ENCODE measurements at regions not wholly inside any gene's neighbourhood (a gene's known extent, or its start where the extent isn't known, plus 50 kb on each side); places are given as distances from the start of the nearest gene placed in this dataset.
"Not testable (repeated sequence)": the region's sequence is repeated elsewhere in the genome, so short reads cannot be mapped to it uniquely, and the experiment has no call there.

DNA sequence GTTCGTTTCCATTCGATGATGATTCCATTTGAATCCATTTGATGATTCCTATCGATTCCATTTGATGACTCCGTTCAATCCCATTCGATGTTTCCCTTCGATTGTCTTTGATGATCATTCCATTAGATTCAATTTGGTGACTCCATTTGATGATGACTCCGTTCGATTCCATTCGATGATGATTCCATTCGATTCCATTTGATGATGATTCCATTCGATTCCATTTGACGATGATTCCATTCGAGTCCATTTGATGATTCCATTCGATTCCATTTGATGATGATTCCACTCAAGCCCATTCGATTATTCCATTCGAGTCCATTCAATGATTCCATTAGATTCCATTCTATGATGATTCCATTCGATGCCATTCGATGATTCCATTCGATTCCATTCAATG, 2730.6 kb downstream of the RPIA start:
- DNase-seq (ENCODE audit: low spot score) = not testable (repeated sequence)

DNA sequence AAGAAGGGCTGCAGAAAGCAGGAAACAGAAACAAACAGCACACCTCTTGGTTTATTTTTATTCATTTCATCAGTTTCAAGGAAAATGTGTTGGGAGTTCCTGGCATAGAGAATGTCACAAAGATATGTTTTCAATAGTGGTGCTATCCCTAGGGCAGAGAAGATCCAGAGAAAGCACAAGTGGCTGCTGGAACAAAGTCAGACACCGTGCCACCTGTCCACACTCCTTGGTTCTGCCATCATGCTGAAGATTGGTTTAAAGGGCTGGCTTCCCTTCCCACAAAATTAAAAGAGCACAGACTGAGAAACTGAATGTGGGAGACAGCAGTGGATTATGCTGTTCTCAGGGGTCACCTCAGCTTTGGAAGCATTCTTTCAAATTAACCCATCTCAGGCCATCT, 2735.7 kb downstream of the RPIA start:
- DNase-seq (ENCODE audit: low spot score) = not testable (repeated sequence)

DNA sequence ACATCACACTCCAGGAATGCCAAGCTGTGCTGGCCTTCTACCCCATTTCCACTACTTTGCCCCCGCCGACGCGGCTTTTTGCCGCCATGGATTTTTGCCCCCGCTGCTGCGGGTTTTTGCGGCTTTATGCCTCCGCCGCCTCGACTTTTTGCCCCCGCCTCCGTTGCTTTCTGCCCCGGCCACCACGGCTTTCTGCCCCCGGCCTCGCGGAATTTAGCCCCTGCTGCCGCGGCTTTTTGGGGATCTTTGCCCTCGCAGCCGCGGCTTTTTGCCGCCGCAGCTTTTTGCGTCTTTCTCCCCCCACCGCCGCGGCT, 2750.4 kb downstream of the RPIA start:
- DNase-seq (ENCODE audit: low spot score) = not testable (repeated sequence)

DNA sequence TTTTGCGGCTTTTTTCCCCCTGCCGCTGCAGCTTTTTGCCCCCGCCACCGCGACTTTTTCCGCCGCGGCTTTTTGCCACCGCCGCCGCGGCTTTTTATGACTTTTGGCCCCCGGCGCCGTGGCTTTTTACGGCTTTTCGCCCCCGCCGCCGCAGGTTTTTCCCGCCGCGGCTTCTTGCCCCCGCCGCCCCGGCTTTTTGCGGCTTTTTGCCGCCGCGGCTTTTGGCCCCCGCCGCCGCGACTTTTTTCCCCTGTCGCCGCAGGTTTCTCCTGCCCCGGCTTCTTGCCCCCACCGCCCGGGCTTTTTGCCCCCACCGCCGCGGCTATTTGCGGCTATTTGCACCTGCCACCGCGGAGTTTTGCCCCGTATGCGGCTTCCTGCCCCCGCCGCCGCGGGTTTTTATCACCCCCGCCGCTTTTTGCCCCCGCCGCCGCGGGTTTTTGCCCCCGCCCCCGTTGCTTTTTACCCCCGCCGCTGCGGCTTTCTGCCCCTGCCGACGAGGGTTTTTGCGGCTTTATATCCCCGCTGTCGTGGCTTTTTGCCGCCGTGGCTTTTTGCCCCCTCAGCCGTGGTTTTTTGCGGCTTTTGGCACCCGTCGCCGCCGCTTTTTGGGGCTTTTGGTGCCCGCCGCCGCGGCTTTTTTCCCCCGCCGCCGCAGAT, 2750.9 kb downstream of the RPIA start:
- DNase-seq (ENCODE audit: low spot score) = peak; percentile 0

DNA sequence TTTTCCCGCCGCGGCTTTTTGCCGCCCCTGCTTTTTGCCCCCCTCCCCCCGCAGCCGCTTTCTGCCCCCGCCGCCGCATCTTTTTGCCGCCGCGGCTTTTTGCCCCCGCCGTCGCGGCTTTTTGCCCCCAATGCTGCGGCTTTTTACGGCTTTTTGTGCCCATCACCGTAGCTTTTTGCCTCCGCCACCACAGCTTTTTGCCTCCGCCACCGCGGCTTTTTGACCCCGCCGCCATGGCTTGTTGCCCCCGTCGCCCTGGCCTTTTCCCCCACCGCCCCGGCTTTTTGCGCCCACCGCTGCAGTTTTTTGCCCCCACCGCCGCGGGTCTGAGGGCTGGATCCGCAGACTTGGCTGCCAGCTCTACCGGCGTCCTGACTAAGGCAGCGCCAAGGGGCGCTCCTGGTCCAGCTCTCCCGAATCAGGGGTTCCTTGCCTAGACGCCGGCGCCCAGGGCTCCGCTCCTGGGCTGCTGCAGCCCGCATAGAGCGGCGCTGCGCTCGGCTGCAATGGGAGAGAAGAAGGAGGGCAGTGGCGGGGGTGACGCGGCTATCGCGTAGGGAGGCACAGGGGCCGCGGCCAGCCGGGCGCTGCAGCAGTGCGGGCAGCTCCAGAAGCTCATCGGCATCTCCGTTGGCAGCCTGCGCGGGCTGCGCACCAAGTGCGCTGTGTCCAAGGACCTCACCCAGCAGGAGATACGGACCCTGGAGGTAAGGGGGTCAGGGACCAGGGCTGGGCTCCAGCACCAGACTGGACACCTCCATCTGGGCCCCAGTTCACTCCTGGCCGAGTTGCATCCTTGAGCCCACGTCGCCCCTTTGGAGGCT, 2751.6 kb downstream of the RPIA start:
- not testable (repeated sequence) for DNase-seq (ENCODE audit: low spot score)

DNA sequence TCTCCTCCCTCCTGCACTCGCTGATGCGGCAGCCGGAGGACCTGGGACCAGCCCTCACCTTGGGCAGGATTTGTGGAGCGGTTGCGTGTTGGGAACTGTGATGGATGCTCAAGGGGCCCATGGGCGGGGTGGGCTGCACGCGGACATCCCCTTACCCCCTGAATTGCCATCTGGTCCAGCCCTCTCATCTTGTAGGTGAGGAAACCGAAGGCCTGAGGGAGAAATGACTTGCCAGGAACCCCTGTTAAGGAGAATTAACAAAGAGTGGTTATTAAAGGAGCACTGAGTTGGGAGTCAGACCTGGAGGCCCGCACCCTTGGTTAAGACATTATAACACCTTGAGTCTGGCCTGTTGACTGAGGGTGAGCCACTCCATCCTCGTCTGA, 2752.2 kb downstream of the RPIA start:
- not testable (repeated sequence) for DNase-seq (ENCODE audit: low spot score)

DNA sequence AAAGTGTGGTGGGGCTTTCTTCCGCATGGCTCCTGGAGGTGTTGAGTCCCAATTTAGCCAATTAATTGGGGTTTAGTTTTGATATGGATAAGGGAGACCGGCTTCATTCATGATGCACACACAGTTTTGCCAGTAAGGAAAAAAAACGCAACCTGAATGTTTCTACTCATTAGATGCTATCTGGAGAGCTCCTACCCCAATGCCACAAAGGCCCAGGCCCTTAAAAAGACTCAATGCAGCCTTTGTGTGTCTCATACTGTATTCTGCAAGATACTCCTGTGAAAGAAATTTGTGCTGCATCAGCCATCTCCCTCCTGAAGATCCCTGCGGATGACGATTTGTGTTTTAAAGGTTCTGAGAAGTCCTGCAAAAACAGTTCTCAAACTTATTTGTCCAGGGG, 2754.2 kb downstream of the RPIA start:
- DNase-seq (ENCODE audit: low spot score) = not testable (repeated sequence)

DNA sequence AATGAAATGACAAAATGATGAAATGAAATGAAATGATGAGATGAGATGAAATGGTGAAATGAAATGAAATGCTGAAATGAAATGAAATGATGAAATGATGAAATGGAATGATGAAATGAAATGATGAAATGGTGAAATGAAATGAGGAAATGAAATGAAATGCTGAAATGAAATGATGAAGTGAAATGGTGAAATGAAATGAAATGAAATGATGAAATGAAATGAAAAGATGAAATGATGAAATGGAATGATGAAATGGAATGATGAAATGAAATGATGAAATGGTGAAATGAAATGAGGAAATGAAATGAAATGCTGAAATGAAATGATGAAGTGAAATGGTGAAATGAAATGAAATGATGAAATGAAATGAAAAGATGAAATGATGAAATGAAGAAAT, 2755.0 kb downstream of the RPIA start:
- not testable (repeated sequence) for DNase-seq (ENCODE audit: low spot score)

DNA sequence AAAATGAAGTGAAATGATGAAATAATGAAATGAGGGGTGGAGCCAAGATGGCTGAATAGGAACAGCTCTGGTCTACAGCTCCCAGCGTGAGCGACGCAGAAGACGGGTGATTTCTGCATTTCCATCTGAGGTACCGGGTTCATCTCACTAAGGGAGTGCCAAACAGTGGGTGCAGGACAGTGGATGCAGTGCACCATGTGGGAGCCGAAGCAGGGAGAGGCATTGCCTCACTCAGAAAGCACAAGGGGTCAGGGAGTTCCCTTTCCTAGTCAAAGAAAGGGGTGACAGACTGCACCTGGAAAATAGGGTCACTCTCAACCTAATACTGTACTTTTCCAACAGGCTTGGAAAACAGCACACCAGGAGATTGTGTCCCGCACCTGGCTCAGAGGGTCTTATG, 2755.4 kb downstream of the RPIA start:
- DNase-seq (ENCODE audit: low spot score) = not testable (repeated sequence)

DNA sequence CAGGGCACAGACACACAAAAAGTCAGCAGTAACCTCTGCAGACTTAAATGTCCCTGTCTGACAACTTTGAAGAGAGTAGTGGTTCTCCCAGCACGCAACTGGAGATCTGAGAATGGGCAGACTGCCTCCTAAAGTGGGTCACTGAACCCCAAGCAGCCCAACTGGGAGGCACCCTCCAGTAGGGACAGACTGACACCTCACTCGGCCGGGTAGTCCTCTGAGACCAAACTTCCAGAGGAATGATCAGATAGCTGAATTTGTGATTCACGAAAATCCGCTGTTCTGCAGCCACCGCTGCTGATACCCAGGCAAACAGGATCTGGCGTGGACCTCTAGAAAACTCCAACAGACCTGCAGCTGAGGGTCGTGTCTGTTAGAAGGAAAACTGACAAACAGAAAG, 2756.0 kb downstream of the RPIA start:
- not testable (repeated sequence) for DNase-seq (ENCODE audit: low spot score)

DNA sequence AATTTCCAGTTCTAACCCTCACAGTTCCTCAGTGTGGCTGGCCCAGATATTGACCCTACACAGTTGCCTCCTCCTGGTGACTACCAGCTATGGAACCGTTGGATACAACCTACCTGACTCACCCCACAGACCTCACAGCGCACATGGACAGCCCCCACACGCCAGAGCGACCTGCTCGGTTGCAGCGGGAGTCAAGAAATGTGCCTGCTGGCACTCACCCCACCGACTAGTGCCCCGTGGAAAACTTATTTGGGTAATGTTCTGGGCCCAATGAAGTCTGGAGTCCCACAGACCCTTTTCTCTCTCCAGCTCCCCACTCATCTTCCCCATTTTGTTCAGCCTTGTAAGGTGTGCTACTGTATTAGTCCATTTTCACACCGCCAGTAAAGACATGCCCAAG, 2770.8 kb downstream of the RPIA start:
- DNase-seq (ENCODE audit: low spot score) = not testable (repeated sequence)

DNA sequence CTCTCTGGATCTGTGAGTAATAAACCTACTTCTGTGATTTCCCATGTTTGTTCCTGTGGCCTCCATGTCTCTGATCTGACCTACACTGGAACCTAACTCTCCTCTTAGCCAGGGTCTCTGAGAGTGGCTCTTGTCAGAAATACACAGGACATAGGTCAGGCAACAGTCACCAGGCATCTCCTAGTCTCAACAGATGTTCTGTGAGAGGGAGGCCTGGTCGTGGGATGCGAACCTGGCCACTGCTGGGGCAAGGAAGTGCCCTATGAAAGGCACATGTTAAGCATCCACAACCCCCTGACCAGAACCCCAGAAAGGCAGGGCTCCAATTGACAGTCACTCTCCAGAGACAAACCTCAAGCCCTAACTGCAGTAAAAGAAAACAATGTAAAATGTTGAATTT, 2771.5 kb downstream of the RPIA start:
- not testable (repeated sequence) for DNase-seq (ENCODE audit: low spot score)

DNA sequence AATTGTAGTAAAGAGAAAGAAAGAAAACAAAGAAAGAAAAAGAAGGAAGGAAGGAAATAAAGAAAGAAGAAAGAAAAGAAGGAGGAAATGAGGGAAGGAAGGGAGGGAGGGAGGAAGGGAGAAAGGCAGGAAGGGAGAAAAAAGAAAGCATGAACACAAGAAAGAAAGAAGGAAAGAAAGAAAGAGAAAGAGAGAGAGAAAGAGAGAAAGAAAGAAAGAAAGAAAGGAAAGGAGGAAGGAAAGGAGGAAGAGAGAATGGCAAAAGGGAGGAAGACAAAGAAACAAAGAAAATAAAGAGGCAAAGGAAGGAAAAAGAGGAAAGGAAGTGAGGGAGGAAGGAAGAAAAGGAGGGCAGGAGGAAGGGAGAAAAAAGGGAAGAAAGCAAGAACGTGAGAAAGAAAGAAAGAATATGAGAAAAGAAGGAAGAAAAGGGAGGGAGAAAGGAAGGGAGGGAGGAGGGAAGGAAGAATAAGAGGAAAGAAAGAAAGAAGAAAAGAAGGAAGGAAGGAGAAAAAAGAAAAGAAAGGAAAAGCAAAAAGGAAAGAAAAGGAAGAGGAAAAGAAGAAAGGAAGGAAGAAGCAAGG, 2775.4 kb downstream of the RPIA start:
- not testable (repeated sequence) for DNase-seq (ENCODE audit: low spot score)

DNA sequence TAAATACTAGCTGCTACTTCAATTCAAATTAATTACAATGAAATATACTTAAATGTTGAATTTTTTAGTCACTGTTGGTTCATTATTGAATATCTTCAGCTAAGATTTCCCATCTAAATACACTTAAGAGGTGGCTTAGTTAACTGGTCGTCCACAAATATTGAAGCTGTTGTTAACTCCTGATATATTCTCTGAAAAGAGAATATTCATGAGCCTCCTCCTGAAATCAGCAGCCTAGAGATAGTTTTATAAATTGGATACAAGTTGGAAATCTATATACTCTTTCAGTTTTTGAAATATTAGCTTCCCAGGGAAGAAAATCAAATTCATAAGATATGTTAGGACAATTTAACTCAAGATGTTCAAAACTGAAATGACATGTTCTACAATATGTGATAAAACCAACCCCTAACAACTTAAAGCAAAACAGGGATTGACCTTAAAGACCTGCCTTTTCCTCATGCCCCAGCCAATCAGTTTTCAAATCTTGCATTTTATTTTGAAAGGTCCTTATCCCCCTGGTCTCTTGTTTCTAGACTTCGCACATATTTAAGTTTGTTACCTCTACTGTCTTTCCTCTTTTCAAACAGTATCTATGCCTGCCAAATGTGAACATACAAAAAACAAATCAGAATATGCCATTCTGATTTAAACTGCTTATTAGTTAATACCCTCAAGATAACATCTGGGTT, 2784.9 kb downstream of the RPIA start:
- DNase-seq (ENCODE audit: low spot score) = not testable (repeated sequence)

DNA sequence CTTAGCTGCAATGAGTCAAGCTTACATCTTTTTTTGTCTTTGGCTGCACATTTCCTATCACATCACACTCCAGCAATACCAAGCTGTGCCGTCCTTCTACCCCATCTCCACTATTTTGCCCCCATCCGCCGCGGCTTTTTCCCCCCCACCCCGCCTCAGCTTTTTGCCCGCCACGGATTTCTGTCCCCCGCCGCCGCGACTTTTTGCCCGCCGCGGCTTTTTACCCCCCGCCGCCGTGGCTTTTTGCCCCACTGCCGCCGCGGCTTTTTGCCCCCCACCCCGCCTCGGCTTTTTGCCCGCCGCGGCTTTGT, 2785.4 kb downstream of the RPIA start:
- not testable (repeated sequence) for DNase-seq (ENCODE audit: low spot score)

DNA sequence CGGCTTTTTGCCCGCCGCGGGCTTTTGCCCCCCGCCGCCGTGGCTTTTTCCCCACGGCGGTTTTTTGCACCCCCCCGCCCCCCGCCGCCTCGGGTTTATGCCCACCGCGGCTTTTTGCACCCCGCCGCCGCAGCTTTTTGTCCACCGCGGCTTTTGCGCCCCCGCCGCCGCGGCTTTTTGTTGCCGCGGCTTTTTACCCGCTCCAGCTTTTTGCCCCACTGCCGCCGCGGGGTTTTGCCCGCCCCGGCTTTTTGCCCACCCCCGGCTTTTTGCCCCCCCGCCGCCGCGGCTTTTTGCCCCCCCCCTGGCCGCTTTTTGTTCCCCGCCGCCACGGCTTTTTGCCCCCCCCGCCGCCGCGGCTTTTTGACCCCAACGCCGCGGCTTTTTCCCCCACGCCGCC, 2785.8 kb downstream of the RPIA start:
- DNase-seq (ENCODE audit: low spot score) = not testable (repeated sequence)

DNA sequence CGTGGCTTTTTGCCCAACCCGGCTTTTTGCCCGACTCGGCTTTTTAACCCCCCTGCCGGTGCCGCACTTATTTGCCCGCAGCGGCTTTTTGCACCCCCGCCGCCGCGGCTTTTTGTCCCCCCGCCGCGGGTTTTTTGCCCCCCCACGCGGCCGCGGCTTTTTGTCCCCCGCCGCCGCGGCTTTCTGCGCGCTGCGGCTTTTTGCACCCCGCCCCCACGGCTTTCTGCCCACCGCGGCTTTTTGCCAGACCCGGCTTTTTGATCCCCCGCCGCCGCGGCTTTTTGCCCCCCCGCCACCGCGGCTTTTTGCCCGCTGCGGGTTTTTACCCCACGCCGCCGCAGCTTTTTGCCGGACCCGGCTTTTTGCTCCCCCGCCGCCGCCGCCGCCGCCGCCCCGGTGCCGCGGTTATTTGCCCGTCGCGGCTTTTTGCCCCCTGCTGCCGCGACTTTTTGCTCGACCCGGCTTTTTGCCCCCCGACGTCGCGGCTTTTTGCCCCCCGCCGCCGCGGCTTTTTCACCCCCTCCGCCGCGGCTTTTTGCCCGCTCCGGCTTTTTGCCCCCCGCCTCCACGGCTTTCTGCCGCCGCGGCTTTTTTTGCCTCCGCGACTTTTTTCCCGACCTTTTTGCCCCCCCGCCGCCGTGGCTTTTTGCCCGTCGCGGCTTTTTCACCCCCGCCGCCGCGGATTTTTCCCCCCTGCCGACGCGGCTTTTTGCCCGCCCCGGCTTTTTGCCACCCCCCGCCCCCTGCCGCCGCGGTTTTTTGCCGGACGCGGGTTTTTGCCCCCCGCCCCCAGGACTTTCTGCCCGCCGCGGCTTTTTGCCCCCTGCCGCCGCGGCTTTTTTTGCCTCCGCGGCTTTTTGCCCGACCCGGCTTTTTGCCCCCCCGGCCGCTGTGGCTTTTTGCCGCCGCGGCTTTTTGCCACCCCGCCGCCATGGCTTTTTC, 2786.5 kb downstream of the RPIA start:
- peak; percentile 0 for DNase-seq (ENCODE audit: low spot score)

DNA sequence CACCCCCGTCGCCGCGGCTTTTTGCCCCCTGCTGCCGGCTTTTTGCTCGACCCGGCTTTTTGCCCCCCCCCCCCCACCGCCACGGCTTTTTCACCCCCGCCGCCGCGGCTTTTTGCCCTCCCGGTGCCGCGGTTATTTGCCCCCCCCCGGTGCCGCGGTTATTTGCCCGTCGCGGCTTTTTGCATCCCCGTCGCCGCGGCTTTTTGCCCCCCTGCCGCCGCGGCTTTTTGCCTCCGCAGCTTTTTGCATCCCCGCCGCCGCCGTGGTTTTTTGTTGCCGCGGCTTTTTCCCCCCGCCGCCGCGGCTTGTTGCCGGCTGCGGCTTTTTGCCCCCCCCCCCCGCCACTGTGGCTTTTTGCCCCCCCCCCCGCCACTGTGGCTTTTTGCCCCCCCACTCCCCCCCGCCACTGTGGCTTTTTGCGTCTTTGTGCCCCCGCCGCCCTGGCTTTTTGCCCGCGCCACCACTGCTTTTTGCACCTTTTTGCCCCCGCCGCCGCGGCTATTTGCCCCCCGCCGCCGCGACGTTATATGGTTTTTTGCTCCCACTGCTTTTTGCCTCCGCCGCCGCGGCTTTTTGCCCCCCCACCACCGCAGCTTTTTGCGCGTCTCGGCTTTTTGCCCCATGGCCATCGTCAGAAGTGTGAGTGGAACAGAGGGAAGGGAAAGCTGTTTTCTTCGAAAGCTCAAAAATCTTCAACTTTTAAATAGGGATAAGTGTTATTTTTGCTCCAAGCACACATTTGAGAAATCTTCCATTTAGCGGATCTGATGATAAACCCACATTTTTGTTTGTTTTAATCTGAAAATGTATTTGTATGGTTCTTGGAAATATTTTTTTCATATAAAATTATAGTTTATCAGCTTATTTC, 2787.6 kb downstream of the RPIA start:
- DNase-seq (ENCODE audit: low spot score) = peak; percentile 0

DNA sequence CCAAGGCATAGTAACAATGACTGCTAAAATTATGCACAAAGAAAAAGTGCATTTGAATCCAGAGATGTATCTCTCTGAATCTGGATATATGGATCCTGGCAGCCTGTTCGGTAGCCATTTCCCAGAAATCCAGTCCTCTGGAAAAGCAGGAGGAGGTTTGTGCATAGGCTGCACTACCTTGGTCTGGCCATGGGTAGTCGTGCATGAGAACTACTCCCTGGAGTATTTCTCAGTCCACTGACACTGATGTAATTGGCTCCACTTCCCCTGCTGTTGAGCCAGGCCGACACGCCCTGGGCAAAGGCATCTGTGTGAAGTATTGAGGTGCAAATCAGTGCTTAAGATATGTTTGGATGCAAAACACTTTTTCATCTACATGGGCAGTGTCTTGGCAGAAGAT, 2793.8 kb downstream of the RPIA start:
- DNase-seq (ENCODE audit: low spot score) = not testable (repeated sequence)
